ENCODE measurements at regions not wholly inside any gene's neighbourhood (a gene's known extent, or its start where the extent isn't known, plus 50 kb on each side); places are given as distances from the start of the nearest gene placed in this dataset.

DNA sequence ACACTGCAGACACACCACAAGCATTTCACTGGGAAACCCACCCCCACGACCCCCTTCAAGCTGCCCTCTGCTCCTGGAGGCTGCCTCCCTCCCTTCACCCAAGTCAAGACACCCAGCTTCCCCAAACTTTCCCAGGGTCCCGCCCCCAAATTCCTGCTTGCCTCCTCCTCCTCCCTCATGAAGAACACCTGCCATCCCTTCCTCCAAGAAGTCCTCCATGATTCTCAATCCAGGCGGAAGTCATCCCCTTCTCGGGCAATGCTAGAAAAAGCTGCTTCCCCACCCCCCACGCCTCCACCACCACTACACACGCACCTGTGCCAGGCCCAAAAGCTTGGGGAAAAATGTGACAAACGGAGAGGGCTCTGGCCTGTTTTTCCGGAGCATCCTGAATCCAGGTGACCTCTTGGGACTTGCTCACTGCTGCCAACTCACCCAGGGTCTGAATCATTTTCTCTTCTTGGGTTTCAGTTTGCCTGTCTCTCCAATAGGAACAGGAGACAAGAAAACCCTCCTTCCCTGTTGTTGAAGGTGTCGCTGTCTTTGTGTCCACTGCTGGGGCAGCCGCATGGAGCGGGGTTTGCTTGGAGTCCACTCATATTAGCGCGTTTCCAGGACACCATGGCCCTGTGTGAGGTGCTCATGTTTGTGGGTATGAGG, 101.0 kb upstream of the CASZ1 start:
- no peak for DNase-seq

GRCh38 chr1:10897981-10898728, 101.7 kb upstream of the CASZ1 start:
- Histone ChIP-seq H3K14ac (ENCODE audit: low read length in 2 of 2) (peak overlapping the region in 1 of 2 experiments; percentile 41), H3K4me3 (ENCODE audit: insufficient read depth in 1 of 2, low read depth in 1 of 2, low read length in 2 of 2) (no peak overlapping the region), H2AFZ (ENCODE audit: low read depth, low read length) (no peak overlapping the region), H2BK5ac (ENCODE audit: low read depth, low read length, poor library complexity, severe bottlenecking) (no peak overlapping the region), H3K79me1 (replicated peaks; ENCODE audit: low read length, poor library complexity, severe bottlenecking) (no peaks in the 10 kb centered on the region), H3K4ac (ENCODE audit: low read depth in 1 of 2, low read length in 2 of 2) (no peak overlapping the region), H3K23ac (ENCODE audit: low read length in 2 of 2) (no peak overlapping the region), H2BK12ac (ENCODE audit: low read length in 2 of 2) (no peak overlapping the region), H4K8ac (ENCODE audit: low read length) (no peak overlapping the region), H4K91ac (ENCODE audit: low read length) (no peak overlapping the region), H2AK5ac (ENCODE audit: low read length, severe bottlenecking) (no peak overlapping the region), H3K27ac (ENCODE audit: low read length, poor library complexity, severe bottlenecking) (no peak overlapping the region), H3K27me3 (ENCODE audit: control insufficient read depth in 1 of 2, insufficient read depth in 1 of 2, low read length in 2 of 2) (peaks cover 8 to 12% of the 10 kb centered on the region in 2 experiments), H3K9ac (ENCODE audit: low read length) (no peak overlapping the region), H2BK120ac (ENCODE audit: low read depth, low read length) (no peak overlapping the region), H3K36me3 (ENCODE audit: control insufficient read depth in 1 of 2, insufficient read depth in 2 of 2, low read depth in 1 of 2, low read length in 2 of 2) (no peaks in the 10 kb centered on the region), H3K18ac (ENCODE audit: low read depth in 1 of 2, low read length in 2 of 2) (peak overlapping the region in 1 of 2 experiments; percentile 16), H3K4me2 (ENCODE audit: low read length, poor library complexity, severe bottlenecking) (no peak overlapping the region), H3K4me1 (ENCODE audit: control insufficient read depth, insufficient read depth, low read depth, low read length) (peaks cover 15% of the 10 kb centered on the region), H3K9me3 (ENCODE audit: control insufficient read depth, low read length) (no peaks in the 10 kb centered on the region), H2BK15ac (ENCODE audit: low read depth, poor library complexity, severe bottlenecking) (no peak overlapping the region)
- DNase-seq = no peak
- WGBS = 43% methylated on average over 15 of the region's 17 CpGs

More for the DNA sequence above, 101.0 kb upstream of the CASZ1 start:
- peaks cover 15% of the 10 kb centered on the region for H3K4me1 ChIP-seq (ENCODE audit: control insufficient read depth, insufficient read depth, low read depth, low read length)
- no peaks in the 10 kb centered on the region for H3K36me3 ChIP-seq (ENCODE audit: control insufficient read depth in 1 of 2, insufficient read depth in 2 of 2, low read depth in 1 of 2, low read length in 2 of 2)
- H3K27me3 ChIP-seq (ENCODE audit: control insufficient read depth in 1 of 2, insufficient read depth in 1 of 2, low read length in 2 of 2) = peaks cover 12 to 13% of the 10 kb centered on the region in 2 experiments
- no peaks in the 10 kb centered on the region for H3K79me1 ChIP-seq (replicated peaks; ENCODE audit: low read length, poor library complexity, severe bottlenecking)
- H3K27ac ChIP-seq (ENCODE audit: low read length, poor library complexity, severe bottlenecking) = no peak overlapping the region
- no peak overlapping the region for H2BK15ac ChIP-seq (ENCODE audit: low read depth, poor library complexity, severe bottlenecking)
- H2BK12ac ChIP-seq (ENCODE audit: low read length in 2 of 2) = no peak overlapping the region
- no peak overlapping the region for H3K4me2 ChIP-seq (ENCODE audit: low read length, poor library complexity, severe bottlenecking)
- H3K4ac ChIP-seq (ENCODE audit: low read depth in 1 of 2, low read length in 2 of 2) = no peak overlapping the region
- no peak overlapping the region for H3K4me3 ChIP-seq (ENCODE audit: insufficient read depth in 1 of 2, low read depth in 1 of 2, low read length in 2 of 2)
- no peak overlapping the region for H4K91ac ChIP-seq (ENCODE audit: low read length)
- H3K23ac ChIP-seq (ENCODE audit: low read length in 2 of 2) = no peak overlapping the region
- no peak overlapping the region for H4K8ac ChIP-seq (ENCODE audit: low read length)
- WGBS = 87% methylated on average over 13 of the region's 13 CpGs
- H2AK5ac ChIP-seq (ENCODE audit: low read length, severe bottlenecking) = no peak overlapping the region
- no peak overlapping the region for H2BK120ac ChIP-seq (ENCODE audit: low read depth, low read length)
- H3K9me3 ChIP-seq (ENCODE audit: control insufficient read depth, low read length) = no peaks in the 10 kb centered on the region
- H3K14ac ChIP-seq (ENCODE audit: low read length in 2 of 2) = peak overlapping the region in 1 of 2 experiments; percentile 41
- H3K18ac ChIP-seq (ENCODE audit: low read depth in 1 of 2, low read length in 2 of 2) = peak overlapping the region in 1 of 2 experiments; percentile 16
- no peak overlapping the region for H2BK5ac ChIP-seq (ENCODE audit: low read depth, low read length, poor library complexity, severe bottlenecking)
- H2AFZ ChIP-seq (ENCODE audit: low read depth, low read length) = no peak overlapping the region
- no peak overlapping the region for H3K9ac ChIP-seq (ENCODE audit: low read length)

DNA sequence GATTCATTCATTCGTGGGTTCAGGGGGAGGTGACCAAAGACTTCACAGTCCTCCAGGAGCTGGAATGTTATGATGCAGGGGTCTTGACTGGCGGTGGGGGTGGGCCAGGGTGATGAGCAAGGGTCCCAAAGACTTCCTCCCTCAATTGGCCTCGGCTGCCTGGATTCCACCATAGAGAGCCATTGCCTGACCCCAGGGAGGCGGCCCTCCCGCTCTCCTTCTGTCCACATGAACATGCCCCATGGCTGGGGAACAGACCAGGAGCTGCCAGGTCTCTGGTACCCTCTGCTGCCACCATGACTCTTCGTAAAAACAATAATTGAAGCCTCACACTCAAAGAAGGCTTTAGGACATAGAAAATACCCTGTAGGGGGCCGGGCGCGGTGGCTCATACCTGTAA, 102.5 kb upstream of the CASZ1 start:
- Histone ChIP-seq H2BK120ac (ENCODE audit: low read depth, low read length) (no peak overlapping the region), H2AFZ (ENCODE audit: low read depth, low read length) (no peak overlapping the region)

DNA sequence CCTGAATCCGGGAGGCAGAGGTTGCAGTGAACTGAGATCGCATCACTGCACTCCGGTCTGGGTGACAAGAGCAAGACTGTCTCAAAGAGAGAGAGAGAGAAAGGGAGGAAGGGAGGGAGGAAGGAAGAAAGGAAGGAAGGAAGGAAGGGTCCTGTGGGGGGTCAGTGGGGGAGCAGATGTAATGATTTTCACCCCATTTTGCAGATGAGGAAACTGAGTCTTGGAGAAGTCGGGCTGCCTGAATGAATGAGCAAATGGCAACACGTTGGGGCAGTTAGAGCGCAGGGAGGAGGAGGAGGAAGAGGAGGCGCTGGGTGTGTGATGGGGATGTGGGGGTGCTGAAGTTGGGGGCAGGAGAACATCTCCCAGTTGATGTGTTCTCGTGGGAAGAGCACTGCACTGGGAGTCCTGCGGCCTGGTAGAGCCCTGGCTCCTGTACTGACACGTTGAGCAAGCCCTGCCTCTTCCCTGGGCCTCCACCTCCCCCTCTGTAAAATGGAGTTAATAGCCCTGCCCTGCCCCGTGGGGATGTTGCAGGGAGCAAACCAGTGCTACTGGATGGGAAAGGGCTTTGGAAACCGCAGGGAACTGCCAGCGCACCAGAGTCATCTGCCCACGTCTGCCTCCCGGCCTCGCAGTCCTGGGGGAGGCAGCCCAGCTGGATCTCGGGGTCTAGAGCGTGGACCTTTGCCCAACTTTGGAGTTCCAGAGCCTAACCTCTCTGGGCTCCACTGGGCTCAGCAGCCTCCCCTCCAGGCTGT, 103.2 kb upstream of the CASZ1 start:
- H4K91ac ChIP-seq (ENCODE audit: low read length) = no peak overlapping the region
- H2AFZ ChIP-seq (ENCODE audit: low read depth, low read length) = no peak overlapping the region
- H2BK12ac ChIP-seq (ENCODE audit: low read length in 2 of 2) = no peak overlapping the region
- no peak overlapping the region for H3K4ac ChIP-seq (ENCODE audit: low read depth in 1 of 2, low read length in 2 of 2)
- H2BK5ac ChIP-seq (ENCODE audit: low read depth, low read length, poor library complexity, severe bottlenecking) = no peak overlapping the region
- no peak overlapping the region for H2AK5ac ChIP-seq (ENCODE audit: low read length, severe bottlenecking)
- peaks cover 0 to 7% of the 10 kb centered on the region in 2 experiments for H3K27me3 ChIP-seq (ENCODE audit: control insufficient read depth in 1 of 2, insufficient read depth in 1 of 2, low read length in 2 of 2)
- H3K4me3 ChIP-seq (ENCODE audit: insufficient read depth in 1 of 2, low read depth in 1 of 2, low read length in 2 of 2) = no peak overlapping the region
- no peak overlapping the region for H2BK120ac ChIP-seq (ENCODE audit: low read depth, low read length)
- H3K4me2 ChIP-seq (ENCODE audit: low read length, poor library complexity, severe bottlenecking) = no peak overlapping the region
- no peak overlapping the region for H4K8ac ChIP-seq (ENCODE audit: low read length)
- DNase-seq = no peak
- WGBS = 82% methylated on average over 18 of the region's 18 CpGs
- H3K9ac ChIP-seq (ENCODE audit: low read length) = no peak overlapping the region
- no peak overlapping the region for H3K14ac ChIP-seq (ENCODE audit: low read length in 2 of 2)
- no peaks in the 10 kb centered on the region for H3K79me1 ChIP-seq (replicated peaks; ENCODE audit: low read length, poor library complexity, severe bottlenecking)
- H3K36me3 ChIP-seq (ENCODE audit: control insufficient read depth in 1 of 2, insufficient read depth in 2 of 2, low read depth in 1 of 2, low read length in 2 of 2) = no peaks in the 10 kb centered on the region
- no peak overlapping the region for H2BK15ac ChIP-seq (ENCODE audit: low read depth, poor library complexity, severe bottlenecking)
- no peaks in the 10 kb centered on the region for H3K9me3 ChIP-seq (ENCODE audit: control insufficient read depth, low read length)
- peaks cover 15% of the 10 kb centered on the region for H3K4me1 ChIP-seq (ENCODE audit: control insufficient read depth, insufficient read depth, low read depth, low read length)
- no peak overlapping the region for H3K23ac ChIP-seq (ENCODE audit: low read length in 2 of 2)
- no peak overlapping the region for H3K18ac ChIP-seq (ENCODE audit: low read depth in 1 of 2, low read length in 2 of 2)
- H3K27ac ChIP-seq (ENCODE audit: low read length, poor library complexity, severe bottlenecking) = no peak overlapping the region

More for the DNA sequence above, 102.5 kb upstream of the CASZ1 start:
- Histone ChIP-seq H3K4me2 (ENCODE audit: low read length, poor library complexity, severe bottlenecking) (no peak overlapping the region), H3K23ac (ENCODE audit: low read length in 2 of 2) (no peak overlapping the region), H3K4me3 (ENCODE audit: insufficient read depth in 1 of 2, low read depth in 1 of 2, low read length in 2 of 2) (no peak overlapping the region), H2AK5ac (ENCODE audit: low read length, severe bottlenecking) (no peak overlapping the region), H4K8ac (ENCODE audit: low read length) (no peak overlapping the region), H2BK12ac (ENCODE audit: low read length in 2 of 2) (no peak overlapping the region), H3K27me3 (ENCODE audit: control insufficient read depth in 1 of 2, insufficient read depth in 1 of 2, low read length in 2 of 2) (peaks cover under 1 to 7% of the 10 kb centered on the region in 2 experiments), H2BK5ac (ENCODE audit: low read depth, low read length, poor library complexity, severe bottlenecking) (no peak overlapping the region), H3K9ac (ENCODE audit: low read length) (no peak overlapping the region), H3K27ac (ENCODE audit: low read length, poor library complexity, severe bottlenecking) (no peak overlapping the region), H3K79me1 (replicated peaks; ENCODE audit: low read length, poor library complexity, severe bottlenecking) (no peaks in the 10 kb centered on the region), H3K4ac (ENCODE audit: low read depth in 1 of 2, low read length in 2 of 2) (no peak overlapping the region), H4K91ac (ENCODE audit: low read length) (no peak overlapping the region), H2BK15ac (ENCODE audit: low read depth, poor library complexity, severe bottlenecking) (no peak overlapping the region), H3K4me1 (ENCODE audit: control insufficient read depth, insufficient read depth, low read depth, low read length) (peaks cover 15% of the 10 kb centered on the region), H3K9me3 (ENCODE audit: control insufficient read depth, low read length) (no peaks in the 10 kb centered on the region), H3K36me3 (ENCODE audit: control insufficient read depth in 1 of 2, insufficient read depth in 2 of 2, low read depth in 1 of 2, low read length in 2 of 2) (no peaks in the 10 kb centered on the region), H3K14ac (ENCODE audit: low read length in 2 of 2) (peak overlapping the region in 1 of 2 experiments; percentile 39), H3K18ac (ENCODE audit: low read depth in 1 of 2, low read length in 2 of 2) (no peak overlapping the region)
- no peak for DNase-seq
- 81% methylated on average over 9 of the region's 9 CpGs for WGBS
